Body of pancreas (tissue), 4 donors: ENCODE measurements at regions not wholly inside any gene's neighbourhood (a gene's known extent, or its start where the extent isn't known, plus 50 kb on each side); places are given as distances from the start of the nearest gene placed in this dataset.

Experiments used
- ATAC-seq: fragments of 150-250 bp; one replicate; pipeline ENCODE4 v1.9.1; 2016
- DNase-seq, 4 donors: peaks; one replicate each; pipeline ENCODE4 v3.0.0-alpha.2; 2019
- H3K27ac ChIP-seq, 4 donors: fragments of 200-600 bp; sonication (generic); 1 replicate in 3 of 4; 2 replicates in 1 of 4; pipeline versions ENCODE4 v1.5.1 to v1.6.1; 2016 to 2019; ENCODE audit warnings: mild to moderate bottlenecking in 1 of 4, mixed read lengths in 1 of 4, moderate library complexity in 1 of 4
- H3K27me3 ChIP-seq, 2 donors: fragments of 200-600 bp; sonication (generic); one replicate each; pipeline ENCODE4 v1.6.0; 2016; ENCODE audit warnings: mild to moderate bottlenecking in 1 of 2
- H3K36me3 ChIP-seq, 2 donors: fragments of 200-600 bp; sonication (generic); replicated peaks in 1 of 2; 2 replicates each; pipeline ENCODE4 v1.5.1; 2016; ENCODE audit warnings: low read depth in 2 of 2; ENCODE audit not compliant: insufficient read depth in 1 of 2
- H3K4me1 ChIP-seq: fragments of 200-600 bp; sonication (generic); one replicate; pipeline ENCODE4 v1.6.0; 2016
- H3K4me3 ChIP-seq, 2 donors: fragments of 200-600 bp; sonication (generic); 1 replicate in 1 of 2; 2 replicates in 1 of 2; pipeline ENCODE4 v1.5.1; 2016 to 2019
- H3K9me3 ChIP-seq, 3 donors: fragments of 200-600 bp; sonication (generic); 1 replicate in 2 of 3; 2 replicates in 1 of 3; pipeline ENCODE4 v1.5.1; 2016
- POLR2A ChIP-seq, 3 donors: fragments of 450-650 bp; IDR thresholded peaks; one replicate each; pipeline ENCODE4 v1.6.1; 2016; ENCODE audit warnings: antibody characterized with exemption in 3 of 3, mild to moderate bottlenecking in 2 of 3
- WGBS, 2 donors: methylation state at CpG; one replicate each; pipeline ENCODE4 v1.1.5; 2017; 5-methylcytosine and 5-hydroxymethylcytosine counted together
- intact Hi-C: fragments of 100-400 bp; cut with DNase I; formaldehyde crosslinking; loops from one replicate; pipeline ENCODE4 v1.15.1; 2023
- TF ChIP-seq, protein P1 (sequence below), 7 experiments: fragments of 450-650 bp in 4 of 7; fragments of 200-600 bp in 3 of 7; sonication (generic) in 3 of 7; IDR thresholded peaks; one replicate each; pipeline ENCODE4 v1.5.1; 2016 to 2019; ENCODE audit warnings: antibody characterized with exemption in 7 of 7

DNA sequence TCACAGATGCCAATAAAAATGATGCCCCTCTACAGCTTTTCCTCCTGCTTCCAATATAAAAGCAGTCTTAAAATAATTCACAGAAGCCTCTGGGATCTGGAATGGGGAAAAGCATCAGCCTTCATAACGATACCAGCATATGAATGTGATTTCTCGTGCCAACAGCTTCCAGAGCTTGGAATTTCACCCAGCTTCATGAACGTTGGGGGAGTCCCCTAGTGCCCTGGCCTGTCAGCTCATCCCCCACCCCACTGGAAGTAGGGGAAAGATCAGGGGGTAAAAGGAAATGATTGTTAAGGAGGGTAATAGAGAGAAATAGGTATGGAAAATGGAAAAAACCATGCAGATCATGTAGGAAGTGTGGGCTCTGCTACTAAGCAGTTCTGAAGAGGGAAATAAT, 253.6 kb downstream of the INHBA start:
- Histone ChIP-seq H3K9me3 (no peaks in the 10 kb centered on the region), H3K27ac (no peak overlapping the region), H3K4me3 (no peak overlapping the region), H3K36me3 (no peaks in the 10 kb centered on the region), H3K4me1 (peaks cover 8% of the 10 kb centered on the region), H3K27me3 (no peaks in the 10 kb centered on the region)
- WGBS, 2 donors: 37 to 50% methylated on average over 3 of the region's 3 CpGs
- intact Hi-C loops: no loop called here
- DNase-seq (no peak), ATAC-seq (no peak)
- no peak for TF ChIP-seq POLR2A (IDR thresholded peaks at IDR 0.05)
- TF ChIP-seq, protein P1, sequence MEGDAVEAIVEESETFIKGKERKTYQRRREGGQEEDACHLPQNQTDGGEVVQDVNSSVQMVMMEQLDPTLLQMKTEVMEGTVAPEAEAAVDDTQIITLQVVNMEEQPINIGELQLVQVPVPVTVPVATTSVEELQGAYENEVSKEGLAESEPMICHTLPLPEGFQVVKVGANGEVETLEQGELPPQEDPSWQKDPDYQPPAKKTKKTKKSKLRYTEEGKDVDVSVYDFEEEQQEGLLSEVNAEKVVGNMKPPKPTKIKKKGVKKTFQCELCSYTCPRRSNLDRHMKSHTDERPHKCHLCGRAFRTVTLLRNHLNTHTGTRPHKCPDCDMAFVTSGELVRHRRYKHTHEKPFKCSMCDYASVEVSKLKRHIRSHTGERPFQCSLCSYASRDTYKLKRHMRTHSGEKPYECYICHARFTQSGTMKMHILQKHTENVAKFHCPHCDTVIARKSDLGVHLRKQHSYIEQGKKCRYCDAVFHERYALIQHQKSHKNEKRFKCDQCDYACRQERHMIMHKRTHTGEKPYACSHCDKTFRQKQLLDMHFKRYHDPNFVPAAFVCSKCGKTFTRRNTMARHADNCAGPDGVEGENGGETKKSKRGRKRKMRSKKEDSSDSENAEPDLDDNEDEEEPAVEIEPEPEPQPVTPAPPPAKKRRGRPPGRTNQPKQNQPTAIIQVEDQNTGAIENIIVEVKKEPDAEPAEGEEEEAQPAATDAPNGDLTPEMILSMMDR (IDR thresholded peaks at IDR 0.05): no peak

DNA sequence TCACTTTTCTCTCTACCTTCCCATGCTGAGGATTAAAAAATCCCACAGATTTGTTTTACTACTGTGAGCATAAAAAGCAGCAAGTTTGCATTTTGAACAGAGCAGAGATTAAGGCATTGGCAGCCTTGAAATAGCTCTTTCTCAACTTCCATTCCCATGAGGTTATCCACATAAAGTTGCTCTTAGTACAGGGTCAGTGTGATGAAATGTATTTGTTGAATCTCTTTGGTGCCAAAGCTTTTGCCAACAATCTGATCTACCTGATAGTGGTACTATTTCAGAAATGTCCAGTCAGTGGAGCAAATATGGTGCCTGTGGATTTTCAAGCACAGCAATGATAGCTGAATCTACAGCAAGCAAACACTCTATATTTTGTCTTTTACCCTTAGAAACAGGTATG, 254.8 kb downstream of the INHBA start:
- H3K36me3 ChIP-seq: no peaks in the 10 kb centered on the region
- H3K4me1 ChIP-seq: peaks cover 8% of the 10 kb centered on the region
- intact Hi-C loops: no loop called here
- no peak overlapping the region for H3K4me3 ChIP-seq
- TF ChIP-seq POLR2A (IDR thresholded peaks at IDR 0.05): no peak
- TF ChIP-seq, protein P1 (IDR thresholded peaks at IDR 0.05): no peak
- no peaks in the 10 kb centered on the region for H3K9me3 ChIP-seq
- H3K27me3 ChIP-seq: no peaks in the 10 kb centered on the region
- ATAC-seq (peak; percentile 65), DNase-seq (peak in 1 of 4 donors; percentile 2)
- no peak overlapping the region for H3K27ac ChIP-seq

DNA sequence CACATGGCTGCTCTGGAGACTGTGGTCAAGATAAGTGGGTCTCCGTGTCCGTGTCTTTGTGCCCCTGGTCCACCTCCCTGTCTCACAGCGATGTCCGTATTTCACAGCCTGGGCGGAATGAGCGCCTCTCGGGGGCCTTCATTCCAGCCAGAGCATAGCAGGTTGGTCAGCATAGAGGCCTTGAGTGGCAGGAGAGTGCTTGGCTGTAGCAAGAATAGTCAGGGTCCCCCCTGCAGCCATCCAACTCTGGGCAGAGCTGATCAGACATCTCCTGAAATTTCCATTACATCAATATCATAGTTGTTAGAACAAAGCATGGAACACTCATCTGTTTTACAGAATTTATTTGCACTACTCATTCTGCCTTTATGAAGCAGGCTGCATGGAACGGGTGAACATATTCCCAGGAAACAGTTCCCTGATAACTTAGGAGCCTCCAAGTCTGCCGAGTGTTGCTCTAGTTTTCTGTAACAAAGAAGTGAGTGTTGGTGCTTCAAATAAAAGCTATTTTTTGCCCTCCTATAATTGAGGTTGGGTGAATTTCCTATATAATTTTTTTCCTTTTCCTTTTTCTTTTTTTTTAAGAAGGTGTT, 255.3 kb downstream of the INHBA start:
- Histone ChIP-seq H3K27me3 (no peaks in the 10 kb centered on the region), H3K36me3 (no peaks in the 10 kb centered on the region), H3K9me3 (no peaks in the 10 kb centered on the region), H3K4me3 (no peak overlapping the region), H3K27ac (no peak overlapping the region), H3K4me1 (peaks cover 8% of the 10 kb centered on the region)
- WGBS, 2 donors: 64 to 78% methylated on average over 8 to 9 of the region's 9 CpGs
- ATAC-seq: no peak
- TF ChIP-seq, protein P1 (IDR thresholded peaks at IDR 0.05): no peak
- intact Hi-C loops: no loop called here
- DNase-seq: no peak

DNA sequence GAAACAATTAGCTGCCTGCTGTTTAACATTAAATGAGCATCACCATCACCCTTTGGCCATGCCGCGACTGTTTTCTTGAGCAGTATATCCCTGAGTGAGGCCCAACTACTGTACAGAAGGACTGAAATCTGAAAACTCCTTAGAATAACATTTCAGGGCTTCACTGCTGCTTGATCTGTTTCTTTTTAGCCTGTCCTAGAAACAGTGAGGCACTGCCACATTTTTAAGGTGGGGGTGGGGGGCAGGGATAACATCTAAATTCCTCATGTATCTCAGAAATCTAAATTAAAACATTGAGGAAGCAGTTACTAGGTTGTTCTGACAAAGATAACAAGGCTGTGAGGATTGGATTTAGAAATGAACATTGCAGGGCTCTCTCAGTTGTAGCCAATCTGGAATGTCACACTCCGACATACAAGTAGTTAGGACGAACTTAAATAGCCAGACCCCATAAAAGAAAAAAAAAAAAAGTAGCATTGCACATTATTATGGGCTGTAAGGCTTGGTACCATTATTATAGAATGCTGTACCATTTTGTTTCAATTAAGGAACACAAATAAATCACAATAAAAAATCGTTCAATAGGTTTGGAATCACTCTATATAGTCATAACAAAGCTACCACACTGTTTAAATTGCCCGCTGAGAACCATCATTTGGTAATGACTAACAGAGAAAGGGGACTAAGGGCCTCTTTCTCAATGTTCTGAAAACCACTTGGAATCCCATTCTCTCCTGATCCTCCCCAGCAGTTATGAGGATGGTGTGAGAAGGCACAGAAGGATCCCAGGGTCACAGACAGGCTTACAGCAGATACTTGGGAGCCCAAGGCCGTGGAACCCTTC, 256.1 kb downstream of the INHBA start:
- no peaks in the 10 kb centered on the region for H3K36me3 ChIP-seq
- ATAC-seq (no peak), DNase-seq (no peak)
- no peak for TF ChIP-seq POLR2A (IDR thresholded peaks at IDR 0.05)
- TF ChIP-seq, protein P1 (IDR thresholded peaks at IDR 0.05): no peak
- H3K4me3 ChIP-seq: no peak overlapping the region
- peaks cover 8% of the 10 kb centered on the region for H3K4me1 ChIP-seq
- H3K27me3 ChIP-seq: no peaks in the 10 kb centered on the region
- no peaks in the 10 kb centered on the region for H3K9me3 ChIP-seq
- intact Hi-C loops: no loop called here
- H3K27ac ChIP-seq: no peak overlapping the region
- WGBS, 2 donors: 72 to 83% methylated on average over 7 of the region's 7 CpGs

DNA sequence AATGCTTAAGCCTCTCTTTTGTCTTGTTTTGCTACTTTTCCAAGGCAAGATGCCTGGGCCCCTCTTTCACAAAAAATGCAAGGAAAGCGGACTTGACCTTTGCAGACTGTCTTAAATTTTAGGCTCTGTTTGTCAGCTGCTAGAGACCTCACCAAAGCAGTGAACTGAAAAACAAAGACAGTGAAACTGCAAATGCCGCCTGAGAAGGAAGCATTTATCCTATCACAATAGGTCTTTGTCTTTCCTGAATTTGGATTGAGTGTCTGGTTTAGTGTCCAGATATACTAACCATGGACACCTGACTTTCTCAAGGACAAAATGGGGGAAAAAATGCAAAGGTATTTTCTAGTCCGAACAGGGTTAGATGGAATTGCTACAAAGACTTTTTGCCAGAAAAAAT, 256.9 kb downstream of the INHBA start:
- DNase-seq (no peak), ATAC-seq (no peak)
- no peaks in the 10 kb centered on the region for H3K9me3 ChIP-seq
- TF ChIP-seq, protein P1 (IDR thresholded peaks at IDR 0.05): no peak
- no peak for TF ChIP-seq POLR2A (IDR thresholded peaks at IDR 0.05)
- no peaks in the 10 kb centered on the region for H3K27me3 ChIP-seq
- H3K4me3 ChIP-seq: no peak overlapping the region
- no peak overlapping the region for H3K27ac ChIP-seq
- H3K4me1 ChIP-seq: peaks cover 8% of the 10 kb centered on the region
- intact Hi-C loops: no loop called here
- no peaks in the 10 kb centered on the region for H3K36me3 ChIP-seq
- WGBS, 2 donors: 54 to 55% methylated on average over 3 of the region's 3 CpGs
